ENCODE measurements at regions not wholly inside any gene's neighbourhood (a gene's known extent, or its start where the extent isn't known, plus 50 kb on each side); places are given as distances from the start of the nearest gene placed in this dataset.

DNA sequence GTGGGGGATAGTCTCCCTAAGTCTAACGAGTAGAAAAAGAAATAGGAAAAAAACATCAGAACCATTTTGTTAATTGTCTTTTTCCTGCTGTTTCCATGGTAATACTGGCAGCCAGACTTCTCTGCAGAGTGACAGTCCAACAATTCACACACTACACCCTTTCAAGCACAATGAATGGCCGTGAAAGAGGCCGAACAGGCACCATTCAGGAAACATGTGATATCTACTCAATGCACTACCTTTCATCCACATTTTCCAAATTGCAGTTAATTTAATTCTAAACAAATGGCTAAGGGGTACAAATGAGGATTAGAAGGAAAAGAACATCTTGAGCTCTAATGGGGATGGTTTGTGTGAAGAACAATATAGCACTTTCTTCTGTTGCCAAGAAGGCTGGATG, 358.5 kb upstream of the ANKRD30A start:
- TF ChIP-seq CTCF (IDR thresholded peaks at IDR 0.05) (no peak), EZH2 (IDR thresholded peaks at IDR 0.05; ENCODE audit: borderline replicate concordance, insufficient read depth, low read depth, low read length, poor library complexity, severe bottlenecking) (no peak)

Data from B cell (primary cell).